ENCODE measurements at regions not wholly inside any gene's neighbourhood (a gene's known extent, or its start where the extent isn't known, plus 50 kb on each side); places are given as distances from the start of the nearest gene placed in this dataset.

DNA sequence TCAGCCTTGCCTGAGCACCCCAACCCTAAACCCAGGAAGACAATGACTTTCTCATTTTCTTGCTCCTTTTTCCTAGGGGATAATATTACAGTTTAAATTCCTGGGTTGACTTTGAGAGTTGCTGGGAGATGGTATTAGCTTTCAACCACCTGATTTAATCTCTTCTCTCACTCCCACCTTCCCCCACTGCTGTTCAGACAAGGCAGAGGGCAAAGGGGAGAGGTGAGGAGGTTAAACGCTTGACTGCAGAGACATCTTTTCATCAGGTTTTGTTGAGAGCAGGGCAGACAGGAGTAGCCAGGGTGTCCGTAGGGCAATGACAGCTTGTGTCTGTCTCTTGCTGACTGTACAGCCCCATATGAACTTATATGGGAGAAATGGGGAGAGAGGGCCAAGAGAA, 811.2 kb downstream of the MAFB start:
- TF ChIP-seq, protein P1, sequence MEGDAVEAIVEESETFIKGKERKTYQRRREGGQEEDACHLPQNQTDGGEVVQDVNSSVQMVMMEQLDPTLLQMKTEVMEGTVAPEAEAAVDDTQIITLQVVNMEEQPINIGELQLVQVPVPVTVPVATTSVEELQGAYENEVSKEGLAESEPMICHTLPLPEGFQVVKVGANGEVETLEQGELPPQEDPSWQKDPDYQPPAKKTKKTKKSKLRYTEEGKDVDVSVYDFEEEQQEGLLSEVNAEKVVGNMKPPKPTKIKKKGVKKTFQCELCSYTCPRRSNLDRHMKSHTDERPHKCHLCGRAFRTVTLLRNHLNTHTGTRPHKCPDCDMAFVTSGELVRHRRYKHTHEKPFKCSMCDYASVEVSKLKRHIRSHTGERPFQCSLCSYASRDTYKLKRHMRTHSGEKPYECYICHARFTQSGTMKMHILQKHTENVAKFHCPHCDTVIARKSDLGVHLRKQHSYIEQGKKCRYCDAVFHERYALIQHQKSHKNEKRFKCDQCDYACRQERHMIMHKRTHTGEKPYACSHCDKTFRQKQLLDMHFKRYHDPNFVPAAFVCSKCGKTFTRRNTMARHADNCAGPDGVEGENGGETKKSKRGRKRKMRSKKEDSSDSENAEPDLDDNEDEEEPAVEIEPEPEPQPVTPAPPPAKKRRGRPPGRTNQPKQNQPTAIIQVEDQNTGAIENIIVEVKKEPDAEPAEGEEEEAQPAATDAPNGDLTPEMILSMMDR (conservative IDR thresholded peaks at IDR 0.05; ENCODE audit: low read depth, low read length) = no peak
- no peak for TF ChIP-seq EZH2 (IDR thresholded peaks at IDR 0.05; ENCODE audit: low read length, unreplicated experiment)
- TF ChIP-seq EZH2phosphoT487 (IDR thresholded peaks at IDR 0.05; ENCODE audit: borderline replicate concordance, low read length) = no peak
